HG02981 (cell line): ENCODE measurements at regions not wholly inside any gene's neighbourhood (a gene's known extent, or its start where the extent isn't known, plus 50 kb on each side); places are given as distances from the start of the nearest gene placed in this dataset.

ENCODE experiments used
- ATAC-seq: cut with Tn5 transposase; IDR thresholded peaks from one replicate; pipeline ENCODE4 v1.9.1; 2021; ENCODE audit warnings: mild to moderate bottlenecking, moderate library complexity; ENCODE audit not compliant: unreplicated experiment

GRCh38 chrX:147680251-147680650, 231.5 kb upstream of the FMR1 start:
- no peak for ATAC-seq

- no peak for ATAC-seq
Observed at GRCh38 chrX:147693511-147693910, 218.2 kb upstream of the FMR1 start.

GRCh38 chrX:147699061-147699460, 212.7 kb upstream of the FMR1 start:
- no peak for ATAC-seq

- ATAC-seq, result no peak
Observed at GRCh38 chrX:147710301-147710700, 201.4 kb upstream of the FMR1 start.

GRCh38 chrX:147733369-147733768, 178.3 kb upstream of the FMR1 start:
- no peak for ATAC-seq

- ATAC-seq, result no peak
Observed at GRCh38 chrX:147735364-147735763, 176.4 kb upstream of the FMR1 start.

- no peak for ATAC-seq
Observed at GRCh38 chrX:147736045-147736444, 175.7 kb upstream of the FMR1 start.

GRCh38 chrX:147737690-147738089, 174.0 kb upstream of the FMR1 start:
- no peak for ATAC-seq

GRCh38 chrX:147738265-147738664, 173.5 kb upstream of the FMR1 start:
- no peak for ATAC-seq

GRCh38 chrX:147739196-147739595, 172.5 kb upstream of the FMR1 start:
- no peak for ATAC-seq

- no peak for ATAC-seq
Observed at GRCh38 chrX:147741776-147742175, 169.9 kb upstream of the FMR1 start.

GRCh38 chrX:147749308-147749707, 162.4 kb upstream of the FMR1 start:
- ATAC-seq, result no peak

- ATAC-seq, result no peak
Observed at GRCh38 chrX:147757750-147758149, 154.0 kb upstream of the FMR1 start.

- no peak for ATAC-seq
Observed at GRCh38 chrX:147763131-147763530, 148.6 kb upstream of the FMR1 start.

GRCh38 chrX:147764868-147765267, 146.9 kb upstream of the FMR1 start:
- ATAC-seq, result no peak

GRCh38 chrX:147770858-147771257, 140.9 kb upstream of the FMR1 start:
- no peak for ATAC-seq

GRCh38 chrX:147776988-147777387, 134.7 kb upstream of the FMR1 start:
- ATAC-seq, result no peak

GRCh38 chrX:147779173-147779572, 132.5 kb upstream of the FMR1 start:
- no peak for ATAC-seq

GRCh38 chrX:147781844-147782243, 129.9 kb upstream of the FMR1 start:
- ATAC-seq, result no peak

- no peak for ATAC-seq
Observed at GRCh38 chrX:147788641-147789350, 122.9 kb upstream of the FMR1 start.

GRCh38 chrX:147800663-147801062, 111.1 kb upstream of the FMR1 start:
- ATAC-seq, result no peak

GRCh38 chrX:147803948-147804347, 107.8 kb upstream of the FMR1 start:
- no peak for ATAC-seq

GRCh38 chrX:147811803-147812202, 99.9 kb upstream of the FMR1 start:
- ATAC-seq, result no peak
